WERI-Rb-1 (cell line): ENCODE measurements at regions not wholly inside any gene's neighbourhood (a gene's known extent, or its start where the extent isn't known, plus 50 kb on each side); places are given as distances from the start of the nearest gene placed in this dataset.

Experiments
- DNase-seq: peaks from one replicate; pipeline ENCODE4 v3.0.0-alpha.2; 2020
- H3K27ac ChIP-seq: fragments of 250-450 bp; sonication (Bioruptor Pico); 2 replicates; pipeline ENCODE4 v1.5.1; 2020; ENCODE audit warnings: mild to moderate bottlenecking, moderate library complexity
- H3K27me3 ChIP-seq: fragments of 250-450 bp; sonication (Bioruptor Pico); 2 replicates; pipeline ENCODE4 v1.5.1; 2021; ENCODE audit warnings: mild to moderate bottlenecking, low read depth, moderate library complexity; ENCODE audit not compliant: insufficient read depth, severe bottlenecking
- H3K36me3 ChIP-seq: fragments of 250-450 bp; sonication (Bioruptor Pico); 2 replicates; pipeline ENCODE4 v1.5.1; 2020; ENCODE audit warnings: mild to moderate bottlenecking, moderate library complexity
- H3K4me3 ChIP-seq: 2 replicates; pipeline ENCODE4 v1.5.1; 2011; ENCODE audit warnings: low read depth, mild to moderate bottlenecking, control low read depth, low read length
- H3K9me3 ChIP-seq: fragments of 250-450 bp; sonication (Bioruptor Pico); 2 replicates; pipeline ENCODE4 v1.5.1; 2021; ENCODE audit warnings: mild to moderate bottlenecking, moderate library complexity; ENCODE audit not compliant: severe bottlenecking
- CTCF ChIP-seq: IDR thresholded peaks from 2 replicates; pipeline ENCODE4 v1.5.1; 2011; ENCODE audit warnings: low read depth, mild to moderate bottlenecking, control low read depth, inconsistent platforms, low read length

GRCh38 chr10:2734603-2735002 is 332.7 kb upstream of the PFKP start:
- Histone ChIP-seq H3K27ac (no peak overlapping the region), H3K9me3 (no peaks in the 10 kb centered on the region), H3K4me3 (no peak overlapping the region), H3K27me3 (no peaks in the 10 kb centered on the region), H3K36me3 (no peaks in the 10 kb centered on the region)
- DNase-seq = no peak
- TF ChIP-seq CTCF = no peak

GRCh38 chr10:2733278-2733963 is 333.9 kb upstream of the PFKP start:
- Histone ChIP-seq H3K9me3 (no peaks in the 10 kb centered on the region), H3K27me3 (no peaks in the 10 kb centered on the region), H3K36me3 (no peaks in the 10 kb centered on the region), H3K4me3 (no peak overlapping the region), H3K27ac (no peak overlapping the region)
- TF ChIP-seq CTCF = no peak
- no peak for DNase-seq

- TF ChIP-seq CTCF = no peak
- H3K27me3 ChIP-seq = no peaks in the 10 kb centered on the region
These were observed 335.4 kb upstream of the PFKP start for GRCh38 chr10:2731940-2732339.

GRCh38 chr10:2729197-2729596 is 338.2 kb upstream of the PFKP start:
- Histone ChIP-seq H3K4me3 (no peak overlapping the region), H3K27ac (no peak overlapping the region), H3K27me3 (no peaks in the 10 kb centered on the region), H3K9me3 (no peaks in the 10 kb centered on the region), H3K36me3 (no peaks in the 10 kb centered on the region)
- TF ChIP-seq CTCF = no peak
- DNase-seq = no peak

More at GRCh38 chr10:2731940-2732339, 335.4 kb upstream of the PFKP start:
- no peak overlapping the region for H3K27ac ChIP-seq
- no peak for DNase-seq
- H3K36me3 ChIP-seq = no peaks in the 10 kb centered on the region
- H3K9me3 ChIP-seq = no peaks in the 10 kb centered on the region
- H3K4me3 ChIP-seq = no peak overlapping the region

- no peaks in the 10 kb centered on the region for H3K27me3 ChIP-seq
- H3K4me3 ChIP-seq = no peak overlapping the region
- H3K27ac ChIP-seq = no peak overlapping the region
- no peak for DNase-seq
- no peak for TF ChIP-seq CTCF
- no peaks in the 10 kb centered on the region for H3K9me3 ChIP-seq
- no peaks in the 10 kb centered on the region for H3K36me3 ChIP-seq
These were observed 339.3 kb upstream of the PFKP start for GRCh38 chr10:2728087-2728486.

- Histone ChIP-seq H3K9me3 (no peaks in the 10 kb centered on the region), H3K27ac (no peak overlapping the region), H3K27me3 (no peaks in the 10 kb centered on the region), H3K36me3 (no peaks in the 10 kb centered on the region), H3K4me3 (no peak overlapping the region)
- no peak for DNase-seq
- no peak for TF ChIP-seq CTCF
These were observed 350.8 kb upstream of the PFKP start for GRCh38 chr10:2716596-2716995.
